Stimulated activated naive CD8-positive, alpha-beta T cell treated with anti-CD3 and anti-CD28 coated beads, Interleukin-15, amount 100 ng/mL, for 72 hours (primary cell): ENCODE measurements at regions not wholly inside any gene's neighbourhood (a gene's known extent, or its start where the extent isn't known, plus 50 kb on each side); places are given as distances from the start of the nearest gene placed in this dataset.

Experiments used
- ATAC-seq: fragments of 150-1000 bp; cut with Tn5 transposase; 2 replicates; pipeline ENCODE4 v1.10.0; 2021; ENCODE audit warnings: mild to moderate bottlenecking, moderate library complexity
- DNase-seq, 2 donors: peaks; one replicate each; pipeline ENCODE4 v3.0.0; 2021 to 2022
- H3K27ac Mint-ChIP-seq, 2 donors: one replicate each; pipeline ENCODE4 v1.8.0; 2022; ENCODE audit warnings: mild to moderate bottlenecking in 2 of 2, mixed read lengths in 2 of 2, moderate library complexity in 2 of 2
- H3K27me3 Mint-ChIP-seq: one replicate; pipeline ENCODE4 v1.8.0; 2022; ENCODE audit warnings: mixed read lengths
- H3K4me1 Mint-ChIP-seq: one replicate; pipeline ENCODE4 v1.8.0; 2022; ENCODE audit warnings: mild to moderate bottlenecking, mixed read lengths
- H3K4me3 Mint-ChIP-seq, 2 donors: one replicate each; pipeline ENCODE4 v1.8.0; 2022; ENCODE audit warnings: mild to moderate bottlenecking in 2 of 2, mixed read lengths in 2 of 2, moderate library complexity in 1 of 2
- H3K9me3 Mint-ChIP-seq, 2 donors: one replicate each; pipeline ENCODE4 v1.8.0; 2022; ENCODE audit warnings: mixed read lengths in 2 of 2

DNA sequence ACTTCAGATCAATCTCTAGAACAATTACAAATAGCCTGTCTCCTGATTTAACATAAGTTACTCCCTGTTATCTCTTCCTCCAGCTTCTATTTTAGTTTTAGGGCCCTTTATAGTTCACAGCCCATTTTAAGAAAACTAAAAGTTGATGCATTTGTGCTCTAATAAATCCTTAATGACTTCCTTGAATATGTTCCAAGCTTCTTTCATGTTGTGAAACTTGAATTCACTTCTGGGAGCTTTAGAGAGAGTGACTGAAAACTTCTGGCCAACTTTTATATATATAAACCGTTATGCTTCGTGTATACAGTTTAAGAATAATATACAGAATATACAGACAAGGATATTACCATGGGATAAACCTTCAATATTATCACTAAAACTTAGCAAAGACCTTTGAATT lies 366.8 kb downstream of the TBC1D4 start:
- no peaks in the 10 kb centered on the region for H3K27me3 Mint-ChIP-seq
- no peaks in the 10 kb centered on the region for H3K4me1 Mint-ChIP-seq
- peaks cover 0 to 29% of the 10 kb centered on the region in 2 donors for H3K9me3 Mint-ChIP-seq
- H3K27ac Mint-ChIP-seq = no peak overlapping the region
- DNase-seq = no peak
- H3K4me3 Mint-ChIP-seq = no peak overlapping the region
- ATAC-seq = no peak

DNA sequence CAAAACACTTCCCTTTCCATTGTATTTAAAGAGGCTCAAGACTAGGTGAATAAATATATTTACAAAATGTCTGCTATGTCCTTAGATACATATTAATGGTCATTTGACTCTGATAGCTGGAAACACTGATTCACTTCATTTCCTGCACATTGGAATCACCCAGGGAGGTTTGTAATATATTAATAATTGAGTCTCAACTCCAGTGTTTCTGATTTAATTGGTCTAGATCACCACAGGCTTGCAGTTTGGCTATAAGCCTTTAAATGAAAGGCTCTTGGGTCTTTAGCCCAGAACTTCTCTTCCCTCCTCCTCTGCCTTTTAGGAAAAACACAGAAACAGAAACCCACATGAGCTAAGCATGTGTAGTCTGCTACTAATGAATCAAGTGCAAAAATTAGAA lies 378.0 kb downstream of the TBC1D4 start:
- H3K4me3 Mint-ChIP-seq = no peak overlapping the region
- peaks cover 26% of the 10 kb centered on the region for H3K27me3 Mint-ChIP-seq
- no peak overlapping the region for H3K27ac Mint-ChIP-seq
- H3K4me1 Mint-ChIP-seq = no peaks in the 10 kb centered on the region
- ATAC-seq = no peak
- no peaks in the 10 kb centered on the region for H3K9me3 Mint-ChIP-seq
- no peak for DNase-seq

DNA sequence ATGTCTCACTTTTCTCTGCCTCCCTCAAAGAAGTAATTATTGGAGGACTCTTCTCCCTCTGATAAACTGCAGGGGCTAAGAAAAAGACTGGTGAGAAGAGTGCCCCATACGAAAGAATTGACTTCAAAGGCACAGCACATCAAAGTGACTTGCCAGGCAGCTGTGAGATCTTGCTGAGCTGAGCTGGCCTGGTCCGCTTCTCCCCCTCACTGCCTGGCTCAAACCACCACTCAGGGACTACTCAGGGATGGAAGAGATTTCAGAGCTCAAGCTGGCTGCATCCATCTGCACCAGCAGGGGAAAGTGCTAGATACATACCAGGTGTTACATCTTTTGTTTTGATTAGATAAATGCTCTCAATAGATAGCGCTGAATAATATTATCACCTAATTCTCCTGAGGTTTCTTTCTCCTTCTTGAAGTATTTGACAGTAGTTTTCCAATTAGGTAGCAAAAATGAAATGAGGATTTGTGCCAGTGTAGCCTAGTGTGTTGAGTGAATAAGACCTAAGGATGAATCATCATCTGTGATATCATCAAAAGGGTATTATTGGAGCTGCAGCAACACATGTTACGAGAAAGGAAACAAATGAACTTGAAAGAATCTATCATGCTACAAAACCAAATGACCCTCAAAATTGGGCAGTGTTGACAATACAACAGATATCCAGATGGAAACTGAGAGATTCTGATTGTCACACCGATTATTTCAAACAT lies 379.8 kb downstream of the TBC1D4 start:
- H3K27me3 Mint-ChIP-seq = peaks cover 26% of the 10 kb centered on the region

DNA sequence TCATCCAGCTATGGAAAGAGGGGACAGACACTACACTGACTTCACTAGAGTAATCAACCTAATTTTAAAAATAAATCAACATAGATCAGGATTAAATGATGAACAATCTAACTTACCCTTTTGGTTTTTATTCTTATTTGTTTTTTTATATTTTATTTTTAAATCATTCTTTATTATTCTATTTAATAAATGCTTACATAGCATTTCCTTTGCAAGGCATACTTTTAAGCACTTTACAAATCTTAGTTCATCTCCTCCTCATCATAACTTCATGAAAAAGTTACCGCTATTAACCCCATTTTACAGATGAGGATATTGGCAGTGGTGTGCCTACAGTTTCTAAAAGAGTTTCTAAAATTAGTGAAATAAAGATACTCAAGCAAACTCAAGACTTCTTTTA lies 380.6 kb downstream of the TBC1D4 start:
- Mint-ChIP-seq H3K27me3 (peaks cover 26% of the 10 kb centered on the region), H3K4me1 (no peaks in the 10 kb centered on the region), H3K27ac (no peak overlapping the region), H3K9me3 (no peaks in the 10 kb centered on the region), H3K4me3 (no peak overlapping the region)
- no peak for DNase-seq
- no peak for ATAC-seq

More for the DNA sequence above, 379.8 kb downstream of the TBC1D4 start:
- ATAC-seq (no peak), DNase-seq (no peak)
- H3K4me3 Mint-ChIP-seq = no peak overlapping the region
- H3K27ac Mint-ChIP-seq = peak overlapping the region in 1 of 2 donors; percentile 62
- no peaks in the 10 kb centered on the region for H3K4me1 Mint-ChIP-seq
- H3K9me3 Mint-ChIP-seq = no peaks in the 10 kb centered on the region

DNA sequence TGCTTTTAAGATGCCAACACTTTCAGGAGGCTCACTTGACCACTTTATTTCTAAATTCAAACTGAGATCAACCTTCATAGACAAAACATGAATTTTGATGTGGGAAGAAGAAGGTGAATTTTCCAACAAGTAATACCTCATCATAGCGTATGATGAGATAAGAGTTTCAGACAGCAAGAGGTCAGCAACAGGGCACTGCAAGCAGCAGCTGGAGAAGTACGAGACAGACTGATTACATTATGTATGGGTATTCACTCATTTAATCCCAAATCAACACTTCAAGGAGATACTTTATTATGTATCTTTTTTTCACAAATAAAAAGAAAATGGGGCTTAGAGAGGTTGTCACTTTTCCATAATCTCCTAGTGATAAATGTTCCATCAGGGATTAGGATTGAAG lies 389.8 kb downstream of the TBC1D4 start:
- H3K9me3 Mint-ChIP-seq = no peaks in the 10 kb centered on the region
- no peak overlapping the region for H3K4me3 Mint-ChIP-seq
- H3K27me3 Mint-ChIP-seq = peaks cover 7% of the 10 kb centered on the region
- peaks cover 9% of the 10 kb centered on the region for H3K4me1 Mint-ChIP-seq
- DNase-seq (no peak), ATAC-seq (no peak)
- H3K27ac Mint-ChIP-seq = peak overlapping the region; percentile 35 to 75

DNA sequence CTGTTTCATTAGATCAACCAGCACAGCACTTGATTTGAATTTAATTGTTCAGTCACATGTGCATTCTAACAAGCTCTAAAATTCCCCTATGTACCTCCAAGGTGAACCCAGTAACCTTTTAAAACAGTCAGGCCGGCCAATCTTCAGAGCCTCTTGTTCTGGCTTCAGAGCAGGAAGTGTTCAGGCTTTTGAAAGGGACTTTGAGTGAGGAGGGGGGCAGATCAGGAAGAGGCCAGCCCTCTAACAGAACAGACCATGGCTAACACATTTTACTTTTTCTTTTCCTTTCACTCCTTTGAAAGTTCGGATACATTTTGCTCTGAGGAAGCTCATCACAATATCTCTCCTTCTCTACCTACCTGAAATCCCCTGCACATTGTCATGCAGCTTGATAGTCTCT lies 390.3 kb downstream of the TBC1D4 start:
- no peak overlapping the region for H3K4me3 Mint-ChIP-seq
- DNase-seq = no peak

DNA sequence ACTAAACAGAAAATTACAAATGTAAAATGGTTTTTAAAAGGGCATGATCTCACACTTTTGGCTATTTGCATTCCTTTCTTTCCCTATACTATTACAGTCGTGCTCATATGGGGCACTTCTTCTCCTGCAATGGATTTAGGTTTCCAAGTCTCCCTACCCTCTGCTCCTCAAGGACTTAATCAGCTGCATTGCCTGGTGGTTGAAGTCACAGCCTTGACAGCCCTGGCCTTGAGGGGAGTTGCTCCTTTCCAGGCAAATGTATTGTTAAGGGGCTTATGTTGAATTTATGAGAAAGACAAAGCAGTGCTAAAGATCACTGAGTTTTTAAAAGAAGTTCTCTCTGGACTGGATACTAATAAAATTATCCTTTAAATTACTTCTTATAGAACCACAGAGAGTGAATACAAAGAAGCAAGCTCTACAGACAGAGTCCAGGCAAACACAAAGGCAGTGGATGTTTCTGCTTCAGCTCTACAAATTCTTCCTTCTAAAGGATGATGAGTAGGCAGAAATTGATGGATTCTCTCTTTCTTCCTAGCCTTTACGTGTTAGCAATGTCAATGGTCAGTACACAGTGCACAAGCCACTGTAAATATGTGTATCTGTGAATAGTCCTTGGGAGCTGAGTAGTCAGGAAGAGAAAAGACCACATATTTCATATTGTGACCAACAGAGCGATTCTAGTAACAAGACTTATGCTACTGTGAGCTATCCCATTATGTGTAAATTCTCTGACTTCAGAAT lies 390.9 kb downstream of the TBC1D4 start:
- no peak overlapping the region for H3K27ac Mint-ChIP-seq
- no peaks in the 10 kb centered on the region for H3K9me3 Mint-ChIP-seq
- ATAC-seq (no peak), DNase-seq (no peak)
- peaks cover 9% of the 10 kb centered on the region for H3K4me1 Mint-ChIP-seq
- peaks cover 5% of the 10 kb centered on the region for H3K27me3 Mint-ChIP-seq
- no peak overlapping the region for H3K4me3 Mint-ChIP-seq

More for the DNA sequence above, 390.3 kb downstream of the TBC1D4 start:
- H3K27ac Mint-ChIP-seq = peak overlapping the region; percentile 35 to 75
- peaks cover 9% of the 10 kb centered on the region for H3K4me1 Mint-ChIP-seq
- H3K27me3 Mint-ChIP-seq = peaks cover 7% of the 10 kb centered on the region
- no peaks in the 10 kb centered on the region for H3K9me3 Mint-ChIP-seq
- ATAC-seq = no peak

DNA sequence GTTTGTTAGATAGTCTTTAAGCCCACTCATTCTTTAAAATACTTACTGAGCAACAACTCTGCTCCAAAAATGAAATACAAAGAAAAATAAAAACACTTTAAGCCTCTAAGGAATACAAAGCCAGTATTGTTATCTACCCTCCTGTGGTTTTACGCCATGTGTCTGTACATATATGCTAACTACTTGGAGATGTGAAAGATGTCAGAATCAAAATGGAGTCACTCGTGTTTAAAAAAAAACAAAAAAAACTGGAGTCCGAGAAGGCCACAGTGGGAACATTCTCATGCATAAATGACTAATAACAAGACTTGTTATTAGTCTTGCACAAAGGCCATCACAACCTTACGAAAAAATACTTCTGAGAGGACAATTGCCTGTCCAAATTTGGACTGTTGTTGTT lies 393.1 kb downstream of the TBC1D4 start:
- Mint-ChIP-seq H3K4me3 (no peak overlapping the region), H3K27ac (no peak overlapping the region), H3K9me3 (no peaks in the 10 kb centered on the region), H3K27me3 (no peaks in the 10 kb centered on the region), H3K4me1 (peaks cover 9% of the 10 kb centered on the region)
- ATAC-seq = no peak
- DNase-seq = no peak

DNA sequence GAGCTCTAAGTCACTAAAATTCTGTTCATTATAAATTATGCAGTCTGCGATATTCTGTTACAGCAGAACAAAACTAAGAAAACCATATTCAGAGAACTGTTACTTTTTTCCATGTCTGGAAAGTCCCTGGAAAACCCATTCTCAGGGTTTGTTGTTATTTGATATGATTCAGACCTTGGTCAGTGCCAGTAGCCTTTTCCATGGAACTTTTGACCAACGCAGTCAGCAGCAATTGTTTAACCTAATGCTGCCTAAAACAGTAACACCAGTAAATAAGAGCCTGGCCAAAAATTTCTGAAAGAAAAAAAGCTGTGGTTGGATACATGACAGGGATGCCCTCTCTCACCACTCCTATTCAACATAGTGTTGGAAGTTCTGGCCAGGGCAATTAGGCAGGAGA lies 402.7 kb downstream of the TBC1D4 start:
- no peak overlapping the region for H3K27ac Mint-ChIP-seq
- no peaks in the 10 kb centered on the region for H3K9me3 Mint-ChIP-seq
- H3K27me3 Mint-ChIP-seq = peaks cover 14% of the 10 kb centered on the region
- ATAC-seq = no peak
- H3K4me1 Mint-ChIP-seq = no peaks in the 10 kb centered on the region
- DNase-seq = no peak
- no peak overlapping the region for H3K4me3 Mint-ChIP-seq

DNA sequence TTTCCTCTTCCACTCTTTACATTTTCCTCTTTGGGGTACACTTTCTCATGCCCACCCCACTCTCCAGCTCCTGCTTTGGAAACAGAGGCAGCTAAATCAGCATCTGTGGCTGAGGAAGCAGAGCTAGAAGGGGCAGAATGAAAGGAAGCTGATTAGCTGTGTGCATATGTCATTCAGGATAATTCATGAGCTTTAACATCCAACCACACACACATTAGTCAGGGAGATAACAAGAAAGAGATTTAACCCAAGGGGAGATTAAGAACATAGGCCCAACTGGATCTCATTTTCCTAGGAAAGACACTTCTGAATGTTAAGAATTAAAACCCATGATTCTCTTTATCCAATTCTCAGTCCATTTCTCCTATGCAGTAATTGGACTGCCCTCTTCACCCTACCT lies 405.5 kb downstream of the TBC1D4 start:
- Mint-ChIP-seq H3K4me1 (no peaks in the 10 kb centered on the region), H3K27me3 (peaks cover 20% of the 10 kb centered on the region)
- DNase-seq = no peak

DNA sequence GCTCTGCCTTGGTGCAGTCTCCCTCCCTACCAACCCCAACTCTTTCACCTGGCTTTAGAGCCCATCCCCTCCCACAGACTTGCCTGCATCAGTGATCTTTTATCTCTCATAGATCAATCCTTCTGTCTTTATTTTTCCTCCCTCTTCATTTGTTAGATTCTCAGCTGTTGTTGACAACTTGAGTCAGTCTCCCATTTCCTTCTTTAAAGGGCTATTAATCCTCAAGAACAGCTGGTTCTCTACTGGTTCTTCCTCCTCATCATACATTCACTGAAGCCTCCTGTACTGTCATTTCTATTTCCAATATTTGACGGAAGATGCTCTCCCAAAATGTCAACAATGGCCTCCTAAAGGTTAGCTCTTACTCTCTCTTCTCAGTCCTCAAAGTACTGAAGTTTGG lies 408.2 kb downstream of the TBC1D4 start:
- H3K4me3 Mint-ChIP-seq = no peak overlapping the region
- ATAC-seq (no peak), DNase-seq (no peak)
- peaks cover 20% of the 10 kb centered on the region for H3K27me3 Mint-ChIP-seq
- no peaks in the 10 kb centered on the region for H3K4me1 Mint-ChIP-seq
- H3K9me3 Mint-ChIP-seq = no peaks in the 10 kb centered on the region
- no peak overlapping the region for H3K27ac Mint-ChIP-seq

More for the DNA sequence above, 405.5 kb downstream of the TBC1D4 start:
- H3K27ac Mint-ChIP-seq = no peak overlapping the region
- H3K9me3 Mint-ChIP-seq = no peaks in the 10 kb centered on the region
- no peak for ATAC-seq
- H3K4me3 Mint-ChIP-seq = no peak overlapping the region

DNA sequence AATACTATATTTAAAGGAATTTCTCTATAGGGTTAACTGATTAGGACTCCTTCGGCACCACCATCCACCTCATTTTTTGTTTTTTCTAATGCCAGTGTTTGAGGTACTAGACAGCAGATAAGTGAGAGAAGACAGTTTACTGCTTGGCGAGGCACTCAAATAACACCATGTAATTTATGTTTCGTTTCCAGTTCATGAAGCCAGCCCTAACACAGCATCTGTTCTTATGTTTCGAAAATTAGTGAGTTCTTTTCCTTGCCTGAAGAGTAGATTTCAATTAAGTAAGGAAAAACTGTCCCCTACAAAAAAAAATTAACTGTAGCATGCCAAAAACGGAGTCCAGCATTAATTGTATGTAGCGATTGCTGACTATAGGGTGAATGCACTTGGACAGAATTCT lies 409.1 kb downstream of the TBC1D4 start:
- Mint-ChIP-seq H3K27me3 (peaks cover 15% of the 10 kb centered on the region), H3K4me1 (no peaks in the 10 kb centered on the region), H3K4me3 (no peak overlapping the region), H3K27ac (no peak overlapping the region), H3K9me3 (no peaks in the 10 kb centered on the region)
- ATAC-seq (no peak), DNase-seq (no peak)

DNA sequence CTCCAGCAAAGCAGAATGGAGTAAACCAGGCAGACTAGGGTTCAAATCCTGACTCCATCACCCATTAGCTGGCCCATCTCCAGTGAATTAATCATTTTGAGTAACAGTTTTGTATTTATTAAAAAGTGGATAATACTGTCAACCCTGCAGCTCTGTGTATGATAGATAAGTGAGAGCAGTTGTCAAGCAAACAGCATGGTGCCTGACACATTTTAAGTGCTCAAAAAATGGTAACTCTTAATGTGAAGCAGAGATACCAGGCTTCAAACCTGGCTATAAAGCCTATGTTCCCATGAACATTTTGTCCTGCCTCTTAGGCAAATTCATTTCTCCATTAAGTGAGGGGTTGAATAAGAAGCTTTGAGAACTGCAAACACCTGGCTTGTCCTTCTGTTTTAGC lies 409.6 kb downstream of the TBC1D4 start:
- Mint-ChIP-seq H3K9me3 (no peaks in the 10 kb centered on the region), H3K27ac (no peak overlapping the region), H3K4me3 (no peak overlapping the region), H3K4me1 (no peaks in the 10 kb centered on the region), H3K27me3 (peaks cover 12% of the 10 kb centered on the region)
- no peak for DNase-seq
- ATAC-seq = no peak

DNA sequence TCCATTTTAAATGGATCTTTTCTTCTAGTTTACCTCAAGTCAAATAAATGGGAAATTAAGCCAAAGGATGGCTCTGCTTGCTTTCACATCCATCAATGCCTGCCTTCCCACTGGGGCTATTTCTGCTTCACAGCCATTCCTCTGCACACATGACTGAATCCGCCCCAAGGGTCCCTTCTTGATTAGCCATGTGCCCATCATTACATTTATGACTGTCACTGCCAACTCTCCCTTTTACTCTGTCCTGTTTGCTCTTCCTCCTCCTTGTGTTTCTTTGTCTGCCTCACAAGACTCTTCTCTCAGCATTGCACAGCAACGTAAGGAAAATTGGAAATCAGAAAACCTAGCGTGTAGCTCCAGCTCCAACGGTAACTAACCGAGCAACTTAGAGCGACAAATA lies 410.2 kb downstream of the TBC1D4 start:
- ATAC-seq (no peak), DNase-seq (no peak)
- Mint-ChIP-seq H3K4me3 (no peak overlapping the region), H3K9me3 (no peaks in the 10 kb centered on the region), H3K27ac (no peak overlapping the region), H3K4me1 (no peaks in the 10 kb centered on the region), H3K27me3 (peaks cover 12% of the 10 kb centered on the region)

DNA sequence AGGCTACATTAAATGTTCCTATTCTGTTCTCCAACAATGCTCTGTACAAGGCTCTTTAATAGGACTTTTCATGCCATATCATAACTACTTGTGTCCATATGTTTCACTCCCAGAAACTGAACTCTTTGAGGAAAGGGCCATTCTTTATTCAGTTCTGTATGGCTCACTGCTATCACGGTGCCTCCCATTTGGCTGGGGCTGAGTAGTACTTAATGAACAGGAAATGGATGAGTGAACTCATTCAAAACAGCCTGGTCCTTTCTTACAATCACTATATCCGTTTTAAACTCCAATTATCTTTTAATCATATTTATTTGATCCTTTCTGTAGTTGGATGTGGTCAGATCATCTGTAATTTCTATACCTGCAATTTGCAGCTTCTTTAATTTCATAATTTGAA lies 410.6 kb downstream of the TBC1D4 start:
- DNase-seq (no peak), ATAC-seq (no peak)
- Mint-ChIP-seq H3K27me3 (peaks cover 9% of the 10 kb centered on the region), H3K27ac (no peak overlapping the region), H3K4me3 (no peak overlapping the region), H3K4me1 (no peaks in the 10 kb centered on the region), H3K9me3 (no peaks in the 10 kb centered on the region)

DNA sequence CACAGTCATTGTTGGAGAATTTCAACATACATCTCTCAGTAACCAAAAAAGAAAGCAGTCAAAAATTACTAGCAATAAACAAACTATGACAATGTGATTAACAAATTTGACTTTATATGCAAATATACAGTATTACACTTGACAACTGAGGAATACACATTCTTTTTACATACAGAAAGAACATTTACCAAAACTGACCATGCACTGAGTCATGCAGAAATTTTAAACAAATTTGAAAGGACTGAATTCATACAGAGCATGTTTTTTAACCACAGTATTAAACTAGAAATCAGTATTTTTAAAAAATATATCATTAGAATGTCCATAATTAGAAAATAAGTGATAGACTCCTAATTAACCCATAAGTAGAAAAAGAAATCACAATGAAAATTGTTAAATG lies 420.1 kb downstream of the TBC1D4 start:
- Mint-ChIP-seq H3K4me3 (no peak overlapping the region), H3K27me3 (no peaks in the 10 kb centered on the region), H3K27ac (no peak overlapping the region), H3K9me3 (peaks cover 0 to 7% of the 10 kb centered on the region in 2 donors), H3K4me1 (no peaks in the 10 kb centered on the region)
- DNase-seq (no peak), ATAC-seq (no peak)
